K562 (cell line): ENCODE measurements at regions not wholly inside any gene's neighbourhood (a gene's known extent, or its start where the extent isn't known, plus 50 kb on each side); places are given as distances from the start of the nearest gene placed in this dataset.

Experiments used
- ATAC-seq: fragments of 200-7000 bp; cut with Tn5 transposase; 3 replicates; pipeline ENCODE4 v1.9.1; 2020; ENCODE audit warnings: moderate library complexity
- BruUV-seq: library from RNA; stranded (reverse); fragments of 400-500 nt; replicated peaks from 2 replicates; lab custom pipeline; 2021; lab: Mats Ljungman, UMichigan
- CTCF ChIA-PET: fragments of 300-600 bp; formaldehyde crosslinking; extraction: SDS; loops from one replicate; lab custom pipeline; 2021; ENCODE audit warnings: low intra/inter-chr PET ratio; lab: Yijun Ruan, JAX
- POLR2A ChIA-PET: fragments of 300-600, 350-650 bp; sonication (Branson Sonifier 250); formaldehyde crosslinking; extraction: SDS; loops from one replicate; lab custom pipeline; 2021; ENCODE audit warnings: antibody characterized with exemption, inconsistent platforms; lab: Yijun Ruan, JAX
- DNase-seq, 4 experiments: peaks; one replicate each; pipeline versions ENCODE4 v3.0.0 to v3.0.0-alpha.2; 2011 to 2018; ENCODE audit warnings: low spot score in 3 of 4, mixed read lengths in 3 of 4; ENCODE audit errors: extremely low read depth in 1 of 4
- FAIRE-seq: peaks from 2 replicates; lab custom pipeline; 2011; peaks lifted over from hg19 to GRCh38; lab: Jason Lieb, UNC
- H2AFZ ChIP-seq: 2 replicates; pipeline ENCODE4 v1.6.0; 2011; ENCODE audit warnings: low read depth, low read length, control low read depth, inconsistent platforms
- H3K27ac ChIP-seq: fragments of 200-600 bp; 3 replicates; pipeline ENCODE4 v1.8.0; 2011; ENCODE audit warnings: low read depth, mild to moderate bottlenecking, control low read depth, inconsistent platforms, low read length, moderate library complexity, mixed read lengths; ENCODE audit errors: extremely low read depth
- H3K27me3 ChIP-seq, 2 experiments: fragments of 300-600 bp in 1 of 2; 2 replicates in 1 of 2; 3 replicates in 1 of 2; pipeline versions ENCODE4 v1.6.0 to v1.8.0; 2011; ENCODE audit warnings: inconsistent platforms in 2 of 2, low read length in 2 of 2, mild to moderate bottlenecking in 1 of 2, mixed read lengths in 1 of 2, moderate library complexity in 1 of 2; ENCODE audit not compliant: control insufficient read depth in 2 of 2, insufficient read depth in 2 of 2
- H3K36me3 ChIP-seq: fragments of 300-600 bp; 3 replicates; pipeline ENCODE4 v1.8.0; 2011; ENCODE audit warnings: mild to moderate bottlenecking, low read length, inconsistent platforms; ENCODE audit not compliant: control insufficient read depth, insufficient read depth
- H3K4me1 ChIP-seq, 2 experiments: fragments of 200-600 bp in 1 of 2; replicated peaks in 1 of 2; 2 replicates in 1 of 2; 3 replicates in 1 of 2; pipeline versions ENCODE4 v1.5.1 to v1.8.0; 2011; ENCODE audit warnings: inconsistent platforms in 2 of 2, low read length in 2 of 2, mild to moderate bottlenecking in 1 of 2, mixed read lengths in 1 of 2, moderate library complexity in 1 of 2; ENCODE audit not compliant: control insufficient read depth in 2 of 2, insufficient read depth in 2 of 2
- H3K4me2 ChIP-seq: 2 replicates; pipeline ENCODE4 v1.6.1; 2011; ENCODE audit warnings: low read length, control low read depth, inconsistent platforms, mixed read lengths; ENCODE audit not compliant: insufficient read depth
- H3K4me3 ChIP-seq: fragments of 200-600 bp; sonication (generic), shearing (Covaris generic); 2 replicates; pipeline ENCODE4 v1.5.1; 2016; ENCODE audit warnings: control low read depth, inconsistent platforms
- H3K79me2 ChIP-seq: fragments of 200-600 bp; 3 replicates; pipeline ENCODE4 v1.8.0; 2011; ENCODE audit warnings: low read length, inconsistent platforms; ENCODE audit not compliant: control insufficient read depth, insufficient read depth
- H3K9ac ChIP-seq, 2 experiments: 2 replicates each; pipeline versions ENCODE4 v1.6.0 to v1.6.1; 2011; ENCODE audit warnings: low read depth in 2 of 2, low read length in 2 of 2, control low read depth in 1 of 2, inconsistent platforms in 1 of 2, mild to moderate bottlenecking in 1 of 2, mixed read lengths in 1 of 2; ENCODE audit not compliant: insufficient read depth in 1 of 2
- H3K9me1 ChIP-seq: one replicate; pipeline ENCODE4 v1.6.0; 2011; ENCODE audit warnings: inconsistent platforms, mild to moderate bottlenecking, low read length, moderate library complexity; ENCODE audit not compliant: control insufficient read depth, insufficient read depth
- H3K9me3 ChIP-seq: replicated peaks from 2 replicates; pipeline ENCODE4 v1.5.1; 2011; ENCODE audit warnings: low read depth, low read length, inconsistent platforms; ENCODE audit not compliant: control insufficient read depth, insufficient read depth
- H4K20me1 ChIP-seq: replicated peaks from 2 replicates; pipeline ENCODE4 v1.6.1; 2011; ENCODE audit warnings: low read length, inconsistent platforms, mixed read lengths; ENCODE audit not compliant: control insufficient read depth, insufficient read depth
- ATF2 ChIP-seq: sonication (generic); formaldehyde crosslinking; IDR thresholded peaks from 2 replicates; pipeline ENCODE4 v1.8.1; 2022; ENCODE audit warnings: missing genetic modification reagents
- EP300 ChIP-seq: IDR thresholded peaks from 2 replicates; pipeline ENCODE4 v1.6.1; 2012; ENCODE audit warnings: low read length, improper control_type of control experiment
- FOXA3 ChIP-seq, 2 experiments: fragments of 450-650 bp in 1 of 2; sonication (generic) in 1 of 2; formaldehyde crosslinking; IDR thresholded peaks in 1 of 2; conservative IDR thresholded peaks in 1 of 2; 2 replicates each; pipeline versions ENCODE4 v1.4.0 to v1.8.0; 2020 to 2022; ENCODE audit warnings: mild to moderate bottlenecking in 2 of 2, missing genetic modification reagents in 1 of 2
- GTF2A2 ChIP-seq: IDR thresholded peaks from 2 replicates; pipeline ENCODE4 v1.6.1; 2016; ENCODE audit warnings: mild to moderate bottlenecking, missing genetic modification characterization, missing compliant biosample characterization
- HDAC6 ChIP-seq: IDR thresholded peaks from 2 replicates; pipeline ENCODE4 v1.6.1; 2012; ENCODE audit warnings: low read depth, mild to moderate bottlenecking, control low read depth, inconsistent platforms, low read length, moderate library complexity
- PREB ChIP-seq: sonication (generic); formaldehyde crosslinking; IDR thresholded peaks from 2 replicates; pipeline ENCODE4 v1.8.1; 2023; ENCODE audit warnings: mild to moderate bottlenecking, missing genetic modification reagents
- RFX1 ChIP-seq: fragments of 450-650 bp; IDR thresholded peaks from 2 replicates; pipeline ENCODE4 v1.6.1; 2016; ENCODE audit warnings: mild to moderate bottlenecking, moderate library complexity
- ZBTB9 ChIP-seq: fragments of 450-650 bp; formaldehyde crosslinking; IDR thresholded peaks from 2 replicates; pipeline ENCODE4 v1.4.0; 2020; ENCODE audit warnings: mild to moderate bottlenecking, moderate library complexity
- ZFP1 ChIP-seq: fragments of 450-650 bp; formaldehyde crosslinking; IDR thresholded peaks from 2 replicates; pipeline ENCODE4 v1.4.0; 2020; ENCODE audit warnings: mild to moderate bottlenecking, mixed read lengths
- WGBS: fragments of 100-300 bp; shearing (Covaris generic); methylation state at CpG from one replicate; pipeline ENCODE4 v1.1.6; 2016; ENCODE audit warnings: low coverage, mixed read lengths; ENCODE audit not compliant: insufficient coverage; ENCODE audit errors: missing lambda C conversion rate; 5-methylcytosine and 5-hydroxymethylcytosine counted together
- in situ Hi-C: fragments of 300-500 bp; cut with MboI; formaldehyde crosslinking; loops from 4 replicates; pipeline ENCODE4 v1.15.0; 2018; ENCODE audit warnings: inconsistent platforms, mixed read lengths
- intact Hi-C: fragments of 100-400 bp; cut with micrococcal nuclease; formaldehyde crosslinking; loops from 2 replicates; pipeline ENCODE4 v1.14.2; 2022
- TF ChIP-seq, protein P1 (sequence below): fragments of 200-800 bp; sonication (Bioruptor generic); IDR thresholded peaks from 2 replicates; pipeline ENCODE4 v1.6.1; 2016; ENCODE audit warnings: missing genetic modification characterization, missing compliant biosample characterization
- TF ChIP-seq, protein P2 (sequence below): fragments of 450-650 bp; conservative IDR thresholded peaks from 2 replicates; pipeline ENCODE4 v1.6.1; 2016; ENCODE audit warnings: missing genetic modification characterization, low read depth, mild to moderate bottlenecking, missing compliant biosample characterization, moderate library complexity

DNA sequence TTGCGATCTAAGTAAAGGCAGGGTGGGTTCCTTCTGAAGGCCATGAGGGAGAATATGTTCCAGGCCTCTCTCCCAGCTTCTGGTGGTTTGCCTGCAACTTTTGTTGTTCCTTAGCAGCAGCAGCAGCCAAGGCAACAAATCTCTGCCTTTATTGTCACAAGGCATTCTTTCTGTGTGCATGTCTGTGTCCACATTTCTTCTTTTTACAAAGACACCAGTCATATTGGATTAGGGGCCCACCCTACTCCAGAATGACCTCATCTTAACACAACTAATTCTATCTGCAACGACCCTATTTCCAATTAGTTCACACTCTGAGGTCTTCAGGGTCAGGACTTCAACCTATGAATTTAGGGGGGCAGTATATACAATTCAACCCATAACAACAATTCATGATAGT is 587.5 kb downstream of the XIRP2 start:
- Histone ChIP-seq H3K4me3 (no peak overlapping the region), H3K36me3 (no peaks in the 10 kb centered on the region), H4K20me1 (no peaks in the 10 kb centered on the region), H3K4me1 (no peaks in the 10 kb centered on the region), H3K9ac (no peak overlapping the region), H3K9me1 (no peaks in the 10 kb centered on the region), H3K79me2 (no peaks in the 10 kb centered on the region), H2AFZ (no peak overlapping the region), H3K9me3 (no peaks in the 10 kb centered on the region), H3K27ac (no peak overlapping the region), H3K4me2 (no peak overlapping the region), H3K27me3 (no peaks in the 10 kb centered on the region)
- DNase-seq: no peak
- BruUV-seq: no TSS peak
- ChIA-PET POLR2A (no interaction called here), CTCF (no interaction called here)
- intact Hi-C loops: no loop called here
- no peak for FAIRE-seq
- no peak for ATAC-seq
- 0% methylated on average over 2 of the region's 2 CpGs for WGBS
- in situ Hi-C loops: no loop called here
- TF ChIP-seq ZBTB9 (CRISPR knock-in tag) (no peak), ZFP1 (no peak), RFX1 (no peak), GTF2A2 (tag) (no peak), EP300 (no peak), HDAC6 (no peak), FOXA3 (CRISPR knock-in tag; conservative IDR thresholded peaks at IDR 0.05 in 1 of 2, IDR thresholded peaks at IDR 0.05 in 1 of 2) (no peak), PREB (CRISPR knock-in tag) (no peak), ATF2 (CRISPR knock-in tag) (no peak)
- TF ChIP-seq, protein P1, sequence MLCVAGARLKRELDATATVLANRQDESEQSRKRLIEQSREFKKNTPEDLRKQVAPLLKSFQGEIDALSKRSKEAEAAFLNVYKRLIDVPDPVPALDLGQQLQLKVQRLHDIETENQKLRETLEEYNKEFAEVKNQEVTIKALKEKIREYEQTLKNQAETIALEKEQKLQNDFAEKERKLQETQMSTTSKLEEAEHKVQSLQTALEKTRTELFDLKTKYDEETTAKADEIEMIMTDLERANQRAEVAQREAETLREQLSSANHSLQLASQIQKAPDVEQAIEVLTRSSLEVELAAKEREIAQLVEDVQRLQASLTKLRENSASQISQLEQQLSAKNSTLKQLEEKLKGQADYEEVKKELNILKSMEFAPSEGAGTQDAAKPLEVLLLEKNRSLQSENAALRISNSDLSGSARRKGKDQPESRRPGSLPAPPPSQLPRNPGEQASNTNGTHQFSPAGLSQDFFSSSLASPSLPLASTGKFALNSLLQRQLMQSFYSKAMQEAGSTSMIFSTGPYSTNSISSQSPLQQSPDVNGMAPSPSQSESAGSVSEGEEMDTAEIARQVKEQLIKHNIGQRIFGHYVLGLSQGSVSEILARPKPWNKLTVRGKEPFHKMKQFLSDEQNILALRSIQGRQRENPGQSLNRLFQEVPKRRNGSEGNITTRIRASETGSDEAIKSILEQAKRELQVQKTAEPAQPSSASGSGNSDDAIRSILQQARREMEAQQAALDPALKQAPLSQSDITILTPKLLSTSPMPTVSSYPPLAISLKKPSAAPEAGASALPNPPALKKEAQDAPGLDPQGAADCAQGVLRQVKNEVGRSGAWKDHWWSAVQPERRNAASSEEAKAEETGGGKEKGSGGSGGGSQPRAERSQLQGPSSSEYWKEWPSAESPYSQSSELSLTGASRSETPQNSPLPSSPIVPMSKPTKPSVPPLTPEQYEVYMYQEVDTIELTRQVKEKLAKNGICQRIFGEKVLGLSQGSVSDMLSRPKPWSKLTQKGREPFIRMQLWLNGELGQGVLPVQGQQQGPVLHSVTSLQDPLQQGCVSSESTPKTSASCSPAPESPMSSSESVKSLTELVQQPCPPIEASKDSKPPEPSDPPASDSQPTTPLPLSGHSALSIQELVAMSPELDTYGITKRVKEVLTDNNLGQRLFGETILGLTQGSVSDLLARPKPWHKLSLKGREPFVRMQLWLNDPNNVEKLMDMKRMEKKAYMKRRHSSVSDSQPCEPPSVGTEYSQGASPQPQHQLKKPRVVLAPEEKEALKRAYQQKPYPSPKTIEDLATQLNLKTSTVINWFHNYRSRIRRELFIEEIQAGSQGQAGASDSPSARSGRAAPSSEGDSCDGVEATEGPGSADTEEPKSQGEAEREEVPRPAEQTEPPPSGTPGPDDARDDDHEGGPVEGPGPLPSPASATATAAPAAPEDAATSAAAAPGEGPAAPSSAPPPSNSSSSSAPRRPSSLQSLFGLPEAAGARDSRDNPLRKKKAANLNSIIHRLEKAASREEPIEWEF: no peak
- TF ChIP-seq, protein P2, sequence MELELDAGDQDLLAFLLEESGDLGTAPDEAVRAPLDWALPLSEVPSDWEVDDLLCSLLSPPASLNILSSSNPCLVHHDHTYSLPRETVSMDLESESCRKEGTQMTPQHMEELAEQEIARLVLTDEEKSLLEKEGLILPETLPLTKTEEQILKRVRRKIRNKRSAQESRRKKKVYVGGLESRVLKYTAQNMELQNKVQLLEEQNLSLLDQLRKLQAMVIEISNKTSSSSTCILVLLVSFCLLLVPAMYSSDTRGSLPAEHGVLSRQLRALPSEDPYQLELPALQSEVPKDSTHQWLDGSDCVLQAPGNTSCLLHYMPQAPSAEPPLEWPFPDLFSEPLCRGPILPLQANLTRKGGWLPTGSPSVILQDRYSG (tag): no peak
